ENCODE measurements at regions not wholly inside any gene's neighbourhood (a gene's known extent, or its start where the extent isn't known, plus 50 kb on each side); places are given as distances from the start of the nearest gene placed in this dataset.

- DNase-seq (ENCODE audit: low read depth in 3 of 3, low spot score in 2 of 3) = no peak
Measured at GRCh38 chr9:3161912-3162311, 318.0 kb upstream of the PUM3 start.

- DNase-seq (ENCODE audit: low read depth in 3 of 3, low spot score in 2 of 3) = no peak
Measured at GRCh38 chr9:3157011-3157410, 313.1 kb upstream of the PUM3 start.

- no peak for DNase-seq (ENCODE audit: low read depth in 3 of 3, low spot score in 2 of 3)
Measured at GRCh38 chr9:3151672-3152576, 308.0 kb upstream of the PUM3 start.

GRCh38 chr9:3150074-3150473, 306.2 kb upstream of the PUM3 start:
- DNase-seq (ENCODE audit: low read depth in 3 of 3, low spot score in 2 of 3) = no peak

- DNase-seq (ENCODE audit: low read depth in 3 of 3, low spot score in 2 of 3) = no peak
Measured at GRCh38 chr9:3138231-3139229, 294.6 kb upstream of the PUM3 start.

GRCh38 chr9:3137347-3137695, 293.4 kb upstream of the PUM3 start:
- DNase-seq (ENCODE audit: low read depth in 3 of 3, low spot score in 2 of 3) = no peak

GRCh38 chr9:3136686-3137346, 292.9 kb upstream of the PUM3 start:
- DNase-seq (ENCODE audit: low read depth in 3 of 3, low spot score in 2 of 3) = no peak

GRCh38 chr9:3136230-3136629, 292.3 kb upstream of the PUM3 start:
- no peak for DNase-seq (ENCODE audit: low read depth in 3 of 3, low spot score in 2 of 3)

- DNase-seq (ENCODE audit: low read depth in 3 of 3, low spot score in 2 of 3) = no peak
Measured at GRCh38 chr9:3127564-3127963, 283.7 kb upstream of the PUM3 start.

GRCh38 chr9:3125602-3126405, 281.9 kb upstream of the PUM3 start:
- DNase-seq (ENCODE audit: low read depth in 3 of 3, low spot score in 2 of 3) = no peak

- DNase-seq (ENCODE audit: low read depth in 3 of 3, low spot score in 2 of 3) = no peak
Measured at GRCh38 chr9:3124001-3124400, 280.1 kb upstream of the PUM3 start.

GRCh38 chr9:3118081-3118480, 274.2 kb upstream of the PUM3 start:
- DNase-seq (ENCODE audit: low read depth in 3 of 3, low spot score in 2 of 3) = no peak

- DNase-seq (ENCODE audit: low read depth in 3 of 3, low spot score in 2 of 3) = no peak
Measured at GRCh38 chr9:3099646-3100045, 255.8 kb upstream of the PUM3 start.

- DNase-seq (ENCODE audit: low read depth in 3 of 3, low spot score in 2 of 3) = no peak
Measured at GRCh38 chr9:3088219-3088618, 244.3 kb upstream of the PUM3 start.

GRCh38 chr9:3087697-3088096, 243.8 kb upstream of the PUM3 start:
- DNase-seq (ENCODE audit: low read depth in 3 of 3, low spot score in 2 of 3) = no peak

- no peak for DNase-seq (ENCODE audit: low read depth in 3 of 3, low spot score in 2 of 3)
Measured at GRCh38 chr9:3080951-3081350, 237.1 kb upstream of the PUM3 start.

- DNase-seq (ENCODE audit: low read depth in 3 of 3, low spot score in 2 of 3) = no peak
Measured at GRCh38 chr9:3074247-3074646, 230.4 kb upstream of the PUM3 start.

GRCh38 chr9:3066591-3066990, 222.7 kb upstream of the PUM3 start:
- no peak for DNase-seq (ENCODE audit: low read depth in 3 of 3, low spot score in 2 of 3)

GRCh38 chr9:3059781-3060468, 216.0 kb upstream of the PUM3 start:
- DNase-seq (ENCODE audit: low read depth in 3 of 3, low spot score in 2 of 3) = no peak

GRCh38 chr9:3058409-3058808, 214.5 kb upstream of the PUM3 start:
- no peak for DNase-seq (ENCODE audit: low read depth in 3 of 3, low spot score in 2 of 3)

All from right renal cortex interstitium (tissue), 3 donors.